Endodermal cell (in vitro differentiated cells): ENCODE measurements at regions not wholly inside any gene's neighbourhood (a gene's known extent, or its start where the extent isn't known, plus 50 kb on each side); places are given as distances from the start of the nearest gene placed in this dataset.
"Not testable (repeated sequence)": the region's sequence is repeated elsewhere in the genome, so short reads cannot be mapped to it uniquely, and the experiment has no call there.

Experiments
- DNase-seq: peaks from one replicate; pipeline ENCODE4 v3.0.0-alpha.2; 2017
- H3K27ac ChIP-seq: 2 replicates; pipeline ENCODE4 v1.5.1; 2013; ENCODE audit warnings: mild to moderate bottlenecking, low read depth, low read length, moderate library complexity
- H3K27me3 ChIP-seq: 2 replicates; pipeline ENCODE4 v1.6.1; 2013; ENCODE audit warnings: mild to moderate bottlenecking, low read length, moderate library complexity; ENCODE audit not compliant: insufficient read depth, control insufficient read depth, poor library complexity, severe bottlenecking
- H3K36me3 ChIP-seq: 2 replicates; pipeline ENCODE4 v1.7.0; 2013; ENCODE audit warnings: mild to moderate bottlenecking, low read length, moderate library complexity; ENCODE audit not compliant: control insufficient read depth, insufficient read depth
- H3K4me1 ChIP-seq: one replicate; pipeline ENCODE4 v1.7.0; 2013; ENCODE audit warnings: low read length; ENCODE audit not compliant: control insufficient read depth, insufficient read depth
- H3K4me3 ChIP-seq: 2 replicates; pipeline ENCODE4 v1.5.1; 2013; ENCODE audit warnings: mild to moderate bottlenecking, low read length, moderate library complexity
- H3K9ac ChIP-seq: 2 replicates; pipeline ENCODE4 v1.6.1; 2013; ENCODE audit warnings: mild to moderate bottlenecking, low read length, moderate library complexity; ENCODE audit not compliant: poor library complexity, severe bottlenecking; ENCODE audit errors: extremely low read depth
- H3K9me3 ChIP-seq: 2 replicates; pipeline ENCODE4 v1.6.1; 2013; ENCODE audit warnings: mild to moderate bottlenecking, low read length, moderate library complexity; ENCODE audit not compliant: control insufficient read depth
- H3K27ac Mint-ChIP-seq: 2 replicates; pipeline ENCODE4 v1.8.0; 2020; ENCODE audit warnings: mixed read lengths
- H3K27me3 Mint-ChIP-seq: 2 replicates; pipeline ENCODE4 v1.8.0; 2021; ENCODE audit warnings: mild to moderate bottlenecking, mixed read lengths; ENCODE audit not compliant: insufficient read depth
- H3K36me3 Mint-ChIP-seq: 2 replicates; pipeline ENCODE4 v1.8.0; 2020; ENCODE audit warnings: low read depth, mixed read lengths
- H3K4me1 Mint-ChIP-seq: 2 replicates; pipeline ENCODE4 v1.8.0; 2020; ENCODE audit warnings: mixed read lengths
- H3K4me3 Mint-ChIP-seq: 2 replicates; pipeline ENCODE4 v1.8.0; 2020; ENCODE audit warnings: mild to moderate bottlenecking, moderate library complexity, mixed read lengths
- H3K9me3 Mint-ChIP-seq: 2 replicates; pipeline ENCODE4 v1.8.0; 2020; ENCODE audit warnings: mild to moderate bottlenecking, mixed read lengths
- CTCF ChIP-seq: fragments of 200-600 bp; sonication (generic); conservative IDR thresholded peaks from 2 replicates; pipeline ENCODE4 v1.5.0; 2021; ENCODE audit warnings: antibody characterized with exemption, mild to moderate bottlenecking
- WGBS, 2 experiments: methylation state at CpG; one replicate each; pipeline versions ENCODE4 v1.1.5 to v1.1.7; 2013; ENCODE audit warnings: missing lambda C conversion rate in 2 of 2, mixed read lengths in 1 of 2; ENCODE audit not compliant: insufficient coverage in 1 of 2, insufficient read length in 1 of 2; 5-methylcytosine and 5-hydroxymethylcytosine counted together

DNA sequence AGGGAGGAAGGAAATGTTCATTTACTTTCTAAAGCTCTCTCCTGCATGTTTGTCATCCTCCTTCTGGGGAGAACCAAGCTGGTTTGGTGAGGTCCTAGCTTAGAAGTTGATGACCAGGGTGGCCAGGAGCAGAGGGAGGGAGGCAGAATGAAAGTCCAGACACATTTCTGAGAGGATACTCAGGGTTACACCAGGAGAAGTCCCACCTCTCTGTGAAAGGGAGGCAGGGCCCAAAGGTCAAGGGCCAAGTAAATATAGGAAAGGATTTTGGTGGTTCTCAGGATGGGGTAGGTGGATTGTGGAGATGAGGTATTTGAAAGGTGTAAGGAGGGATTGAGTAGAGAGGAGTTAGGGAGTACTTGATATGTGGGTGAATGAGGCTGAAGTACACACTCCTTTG, 58.0 kb upstream of the FBXO11 start:
- Histone ChIP-seq H3K4me1 (no peaks in the 10 kb centered on the region), H3K4me3 (no peak overlapping the region), H3K36me3 (no peaks in the 10 kb centered on the region), H3K9me3 (no peaks in the 10 kb centered on the region), H3K27ac (no peak overlapping the region), H3K9ac (no peak overlapping the region), H3K27me3 (no peaks in the 10 kb centered on the region)
- Mint-ChIP-seq H3K27ac (no peak overlapping the region), H3K27me3 (peaks cover 9% of the 10 kb centered on the region), H3K9me3 (peaks cover 2% of the 10 kb centered on the region), H3K4me3 (no peak overlapping the region), H3K4me1 (peaks cover 4% of the 10 kb centered on the region), H3K36me3 (no peaks in the 10 kb centered on the region)
- TF ChIP-seq CTCF, result no peak
- DNase-seq, result no peak

GRCh38 chr2:47964722-47965434, 58.6 kb upstream of the FBXO11 start:
- no peaks in the 10 kb centered on the region for H3K36me3 Mint-ChIP-seq
- no peak overlapping the region for H3K9ac ChIP-seq
- H3K27me3 Mint-ChIP-seq, result peaks cover 4% of the 10 kb centered on the region
- peaks cover 4% of the 10 kb centered on the region for H3K4me1 Mint-ChIP-seq
- no peak overlapping the region for H3K27ac Mint-ChIP-seq
- H3K36me3 ChIP-seq, result no peaks in the 10 kb centered on the region
- H3K27me3 ChIP-seq, result no peaks in the 10 kb centered on the region
- H3K9me3 ChIP-seq, result no peaks in the 10 kb centered on the region
- DNase-seq, result no peak
- no peak for TF ChIP-seq CTCF
- no peak overlapping the region for H3K4me3 Mint-ChIP-seq
- WGBS, 2 experiments, result 93 to 94% methylated on average over 3 to 8 of the region's 8 CpGs
- no peak overlapping the region for H3K4me3 ChIP-seq
- no peak overlapping the region for H3K27ac ChIP-seq
- peaks cover 2% of the 10 kb centered on the region for H3K9me3 Mint-ChIP-seq
- H3K4me1 ChIP-seq, result no peaks in the 10 kb centered on the region

DNA sequence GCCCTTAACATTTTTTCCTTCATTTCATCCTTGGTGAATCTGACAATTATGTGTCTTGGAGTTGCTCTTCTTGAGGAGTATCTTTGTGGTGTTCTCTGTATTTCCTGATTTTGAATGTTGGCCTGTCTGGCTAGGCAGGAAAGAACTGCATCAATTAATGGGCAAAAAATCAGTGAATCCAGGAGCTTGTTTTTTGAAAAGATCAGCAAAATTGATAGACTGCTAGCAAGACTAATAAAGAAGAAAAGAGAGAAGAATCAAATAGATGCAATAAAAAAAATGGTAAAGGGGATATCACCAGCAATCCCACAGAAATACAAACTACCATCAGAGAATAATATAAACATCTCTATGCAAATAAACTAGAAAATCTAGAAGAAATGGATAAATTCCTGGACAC, 70.4 kb upstream of the FBXO11 start:
- DNase-seq, H3K4me3 ChIP-seq, H3K36me3 ChIP-seq, H3K9ac ChIP-seq, H3K4me3 Mint-ChIP-seq, H3K9me3 Mint-ChIP-seq, H3K4me1 ChIP-seq, H3K9me3 ChIP-seq, H3K4me1 Mint-ChIP-seq, H3K27ac ChIP-seq, H3K36me3 Mint-ChIP-seq, H3K27ac Mint-ChIP-seq, H3K27me3 ChIP-seq, H3K27me3 Mint-ChIP-seq: not testable (repeated sequence)

DNA sequence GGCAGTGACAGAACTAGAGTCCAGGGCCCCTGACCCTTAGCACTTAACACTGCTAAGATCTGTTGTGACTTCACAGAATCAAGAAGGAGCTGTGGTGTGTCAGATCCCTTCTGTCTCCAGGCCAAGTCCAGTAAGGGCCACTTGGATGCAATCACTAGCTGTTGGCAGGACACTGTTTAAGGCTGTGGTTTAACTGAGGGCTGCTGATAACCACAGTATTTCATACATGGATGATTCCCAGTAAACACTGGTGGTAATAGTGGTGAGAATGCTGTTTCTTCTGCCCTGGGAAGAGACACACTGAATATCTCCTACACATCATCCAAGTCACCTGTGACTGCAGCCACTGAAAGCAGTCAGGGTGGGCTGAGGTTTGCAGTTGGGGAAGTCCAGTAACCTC, 77.7 kb upstream of the FBXO11 start:
- no peaks in the 10 kb centered on the region for H3K9me3 Mint-ChIP-seq
- Histone ChIP-seq H3K36me3 (no peaks in the 10 kb centered on the region), H3K27me3 (no peaks in the 10 kb centered on the region), H3K4me3 (no peak overlapping the region), H3K27ac (no peak overlapping the region), H3K9me3 (no peaks in the 10 kb centered on the region), H3K4me1 (peaks cover 3% of the 10 kb centered on the region), H3K9ac (no peak overlapping the region)
- no peak for TF ChIP-seq CTCF
- no peaks in the 10 kb centered on the region for H3K36me3 Mint-ChIP-seq
- H3K4me1 Mint-ChIP-seq, result peaks cover under 1% of the 10 kb centered on the region
- no peak for DNase-seq
- H3K27me3 Mint-ChIP-seq, result peaks cover 3% of the 10 kb centered on the region
- H3K27ac Mint-ChIP-seq, result no peak overlapping the region
- no peak overlapping the region for H3K4me3 Mint-ChIP-seq
